Activated naive CD8-positive, alpha-beta T cell (primary cell): ENCODE measurements at regions not wholly inside any gene's neighbourhood (a gene's known extent, or its start where the extent isn't known, plus 50 kb on each side); places are given as distances from the start of the nearest gene placed in this dataset.
A peak's percentile ranks its signal among the peaks of the same experiment; 100 is the strongest.

Source experiments
- H3K27ac Mint-ChIP-seq: one replicate; pipeline ENCODE4 v1.8.0; 2021; ENCODE audit warnings: mixed read lengths
- H3K27me3 Mint-ChIP-seq: one replicate; pipeline ENCODE4 v1.8.0; 2021; ENCODE audit warnings: mixed read lengths
- H3K36me3 Mint-ChIP-seq: one replicate; pipeline ENCODE4 v1.8.0; 2021; ENCODE audit warnings: mixed read lengths
- H3K4me1 Mint-ChIP-seq: one replicate; pipeline ENCODE4 v1.8.0; 2021; ENCODE audit warnings: low read depth, mixed read lengths
- H3K4me3 Mint-ChIP-seq: one replicate; pipeline ENCODE4 v1.8.0; 2021; ENCODE audit warnings: mild to moderate bottlenecking, mixed read lengths
- H3K9me3 Mint-ChIP-seq: one replicate; pipeline ENCODE4 v1.8.0; 2021; ENCODE audit warnings: low read depth, mixed read lengths

DNA sequence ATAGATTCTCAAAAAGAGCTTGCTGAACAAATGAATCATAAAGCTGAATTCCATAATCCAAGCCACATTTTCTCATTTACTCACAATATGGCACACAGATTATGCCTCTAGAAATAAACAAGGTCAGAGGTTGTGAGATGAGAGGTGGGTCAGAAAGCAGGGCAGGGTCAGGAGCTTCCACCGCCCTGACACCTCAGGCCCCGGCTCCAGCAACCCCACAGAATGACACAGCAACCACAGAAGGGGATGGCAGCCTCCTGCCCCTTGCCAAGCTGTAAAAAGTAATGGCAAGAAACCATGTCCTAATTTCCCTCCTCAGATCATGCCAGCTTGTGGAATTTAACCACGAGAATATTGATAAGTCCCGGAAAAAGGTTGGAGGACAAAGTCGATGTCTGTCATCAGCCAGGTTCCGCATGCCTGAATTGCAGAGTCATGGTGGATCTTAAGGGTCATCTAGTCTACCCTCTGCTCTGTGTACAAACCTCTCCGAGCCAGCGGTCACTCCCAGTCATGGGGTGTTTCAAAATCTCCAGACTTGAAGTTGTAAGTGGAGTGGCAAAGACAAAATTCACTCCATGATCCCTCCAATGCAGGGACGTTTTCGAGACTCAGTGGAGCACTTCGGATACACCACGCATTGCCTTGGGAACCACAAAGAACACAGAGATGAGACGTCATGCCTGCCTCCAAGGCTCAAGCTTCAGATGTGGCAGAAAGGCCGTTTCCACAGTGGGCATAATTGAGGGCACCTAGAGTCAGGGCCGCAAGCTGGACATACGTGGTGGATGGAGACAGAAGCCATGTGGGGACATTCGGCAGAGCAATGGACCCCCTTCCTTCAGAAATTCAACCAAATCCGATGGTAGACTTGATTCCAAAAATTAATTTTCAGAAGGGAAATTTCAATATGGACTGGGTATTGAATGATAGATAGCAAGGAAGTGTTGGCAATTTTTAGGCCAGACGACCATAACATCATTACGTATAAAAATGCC lies 254.0 kb downstream of the TOMM20 start:
- Mint-ChIP-seq H3K9me3 (no peaks in the 10 kb centered on the region), H3K4me3 (no peak overlapping the region)

DNA sequence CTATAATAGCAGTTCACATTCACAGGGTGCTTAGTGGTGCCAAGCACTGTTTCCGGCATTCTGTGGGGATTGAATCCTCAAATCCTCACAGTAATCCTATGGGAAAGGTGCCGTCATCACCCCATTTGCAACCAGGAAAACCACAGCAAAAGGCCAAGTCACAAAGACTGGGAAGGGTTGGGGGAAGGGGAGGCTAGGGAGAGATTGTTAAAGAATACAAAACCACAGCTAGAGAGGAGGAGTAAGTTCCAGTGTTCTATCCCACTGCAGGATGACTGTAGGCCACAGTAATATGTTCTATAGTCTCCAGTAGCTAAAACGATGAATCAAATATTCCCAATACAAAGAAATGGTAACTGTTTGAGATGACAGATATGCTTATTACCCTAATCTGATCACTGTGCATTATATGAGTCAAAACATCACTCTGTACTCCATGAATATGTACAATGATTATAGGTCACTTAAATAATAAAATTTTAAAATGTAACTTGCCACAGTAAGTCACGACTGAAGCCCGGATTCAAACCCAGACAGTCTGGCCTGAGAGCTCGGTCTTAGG lies 256.8 kb downstream of the TOMM20 start:
- Mint-ChIP-seq H3K4me1 (peaks cover 15% of the 10 kb centered on the region), H3K27ac (no peak overlapping the region), H3K9me3 (no peaks in the 10 kb centered on the region), H3K36me3 (no peaks in the 10 kb centered on the region), H3K4me3 (no peak overlapping the region), H3K27me3 (no peaks in the 10 kb centered on the region)

More for the DNA sequence above, 254.0 kb downstream of the TOMM20 start:
- Mint-ChIP-seq H3K27ac (no peak overlapping the region), H3K36me3 (no peaks in the 10 kb centered on the region), H3K27me3 (no peaks in the 10 kb centered on the region), H3K4me1 (peaks cover 19% of the 10 kb centered on the region)

DNA sequence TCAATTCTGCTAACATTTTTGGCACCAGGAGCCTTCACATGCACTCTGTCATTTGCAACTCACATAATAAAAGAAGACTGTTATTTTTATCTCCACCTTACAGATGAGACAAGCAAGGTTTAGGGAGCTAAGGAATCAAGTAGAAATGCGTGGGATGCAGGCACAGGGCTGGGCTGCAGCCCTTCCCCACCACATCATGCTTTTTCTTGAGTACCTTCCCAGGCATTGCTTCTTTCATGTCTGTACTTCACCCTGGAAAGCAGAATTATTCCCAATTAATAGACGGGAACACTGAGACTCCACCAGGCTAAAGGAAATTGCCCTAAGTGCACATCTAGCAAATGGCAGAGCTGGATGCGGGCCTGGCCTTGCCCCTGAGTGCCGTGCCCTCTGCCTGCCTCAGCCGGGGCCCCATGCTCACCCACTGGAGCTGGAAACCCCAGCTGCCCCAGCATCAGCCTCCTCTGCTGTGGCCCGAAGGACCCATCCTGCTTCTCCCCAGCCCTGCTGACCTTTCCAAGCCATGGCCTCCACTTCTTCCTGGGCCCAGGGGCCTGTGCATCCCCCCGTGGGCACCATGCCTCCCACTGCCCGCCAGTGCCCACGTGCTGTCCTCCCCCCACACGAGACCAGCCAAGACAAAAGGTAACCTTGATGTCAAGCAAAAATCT lies 257.5 kb downstream of the TOMM20 start:
- Mint-ChIP-seq H3K4me1 (peaks cover 14% of the 10 kb centered on the region), H3K27ac (no peak overlapping the region), H3K27me3 (no peaks in the 10 kb centered on the region), H3K36me3 (no peaks in the 10 kb centered on the region), H3K9me3 (no peaks in the 10 kb centered on the region), H3K4me3 (no peak overlapping the region)

DNA sequence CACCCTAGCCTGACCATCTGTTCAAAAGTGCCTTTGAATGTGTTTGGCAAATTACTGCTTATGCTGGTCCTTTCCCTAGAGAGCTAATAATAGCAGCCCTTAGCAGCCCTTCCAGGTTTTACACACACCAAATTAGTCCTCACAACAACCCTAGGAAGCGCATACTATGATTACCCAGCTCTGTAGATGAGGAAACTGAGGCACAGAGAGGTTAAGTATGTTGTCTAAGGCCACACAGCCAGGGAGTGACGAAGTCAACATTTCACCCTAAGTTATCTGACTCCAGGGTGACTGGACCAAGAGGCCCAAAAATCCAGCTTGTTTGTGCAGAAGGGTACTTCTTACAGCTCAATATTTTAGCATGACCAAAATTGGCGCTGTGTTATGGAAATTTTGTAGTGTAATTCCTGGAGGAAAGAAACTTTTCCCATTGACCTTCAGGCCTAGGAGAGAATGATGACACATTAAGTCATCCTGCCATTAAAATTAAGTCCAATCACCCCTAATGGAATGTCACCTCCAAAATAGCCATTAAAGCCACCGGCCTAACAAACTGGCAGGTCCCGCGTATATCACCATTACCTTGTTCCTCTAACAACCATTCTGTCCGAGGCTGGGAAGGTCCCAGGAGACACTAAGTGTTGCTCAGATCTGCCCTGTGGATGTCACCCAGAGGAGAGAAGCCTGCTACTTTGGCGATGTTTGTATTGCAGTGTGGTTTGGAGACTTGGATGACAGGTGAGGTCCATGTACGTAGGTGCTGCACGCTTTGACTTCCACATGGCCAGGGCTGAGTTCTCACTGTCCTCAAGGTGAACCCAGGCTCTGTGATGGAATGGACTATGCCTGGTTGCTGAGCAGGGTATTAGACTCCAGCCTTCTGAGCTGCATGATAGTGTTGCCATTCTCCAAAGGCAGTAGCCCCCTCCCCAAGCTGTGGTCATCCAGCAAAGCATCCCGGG lies 258.3 kb downstream of the TOMM20 start:
- Mint-ChIP-seq H3K36me3 (no peaks in the 10 kb centered on the region), H3K9me3 (no peaks in the 10 kb centered on the region), H3K4me3 (no peak overlapping the region), H3K27ac (no peak overlapping the region), H3K4me1 (peaks cover 12% of the 10 kb centered on the region), H3K27me3 (no peaks in the 10 kb centered on the region)

DNA sequence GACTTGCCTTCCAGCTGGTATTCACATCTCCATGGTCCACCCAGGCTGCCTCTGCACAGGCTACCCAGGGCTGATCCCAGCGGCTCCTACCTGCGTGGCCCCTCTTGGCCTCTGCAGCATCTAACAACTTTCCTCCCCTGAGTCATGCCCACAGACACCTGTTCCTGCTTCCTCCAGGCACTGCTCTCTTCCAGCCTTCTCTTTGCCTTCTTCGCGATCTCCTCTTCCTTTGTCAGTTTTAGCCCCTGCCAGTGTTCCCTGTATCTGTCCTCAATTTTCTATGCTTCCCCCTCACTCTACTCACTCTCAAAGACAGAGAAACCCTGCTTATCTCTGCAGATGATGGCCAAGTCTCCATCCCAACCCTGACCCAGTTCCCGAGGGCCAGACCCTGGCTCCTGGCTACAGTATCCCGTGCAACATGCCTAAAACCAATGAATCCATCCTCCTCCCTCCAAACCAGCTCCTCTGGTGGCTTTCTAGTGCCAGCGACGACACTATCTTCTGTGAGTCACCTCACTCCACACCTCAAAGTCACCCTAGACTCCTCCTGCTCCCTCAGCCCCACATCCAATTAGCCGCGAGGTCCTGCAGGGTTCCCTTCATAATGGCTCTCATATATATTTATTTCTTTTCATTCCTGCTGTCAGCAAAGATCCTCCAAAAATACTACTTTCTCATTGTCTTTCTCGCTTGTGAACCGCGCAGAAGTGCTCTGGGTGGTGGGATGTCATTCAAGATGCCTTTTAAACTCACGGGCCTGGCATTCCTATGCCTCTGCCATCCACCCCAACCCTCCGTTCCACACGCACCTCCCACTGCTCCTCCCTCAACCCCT lies 259.2 kb downstream of the TOMM20 start:
- Mint-ChIP-seq H3K4me1 (peaks cover 10% of the 10 kb centered on the region), H3K27ac (peak overlapping the region; percentile 25), H3K4me3 (no peak overlapping the region), H3K27me3 (no peaks in the 10 kb centered on the region), H3K36me3 (no peaks in the 10 kb centered on the region), H3K9me3 (no peaks in the 10 kb centered on the region)

DNA sequence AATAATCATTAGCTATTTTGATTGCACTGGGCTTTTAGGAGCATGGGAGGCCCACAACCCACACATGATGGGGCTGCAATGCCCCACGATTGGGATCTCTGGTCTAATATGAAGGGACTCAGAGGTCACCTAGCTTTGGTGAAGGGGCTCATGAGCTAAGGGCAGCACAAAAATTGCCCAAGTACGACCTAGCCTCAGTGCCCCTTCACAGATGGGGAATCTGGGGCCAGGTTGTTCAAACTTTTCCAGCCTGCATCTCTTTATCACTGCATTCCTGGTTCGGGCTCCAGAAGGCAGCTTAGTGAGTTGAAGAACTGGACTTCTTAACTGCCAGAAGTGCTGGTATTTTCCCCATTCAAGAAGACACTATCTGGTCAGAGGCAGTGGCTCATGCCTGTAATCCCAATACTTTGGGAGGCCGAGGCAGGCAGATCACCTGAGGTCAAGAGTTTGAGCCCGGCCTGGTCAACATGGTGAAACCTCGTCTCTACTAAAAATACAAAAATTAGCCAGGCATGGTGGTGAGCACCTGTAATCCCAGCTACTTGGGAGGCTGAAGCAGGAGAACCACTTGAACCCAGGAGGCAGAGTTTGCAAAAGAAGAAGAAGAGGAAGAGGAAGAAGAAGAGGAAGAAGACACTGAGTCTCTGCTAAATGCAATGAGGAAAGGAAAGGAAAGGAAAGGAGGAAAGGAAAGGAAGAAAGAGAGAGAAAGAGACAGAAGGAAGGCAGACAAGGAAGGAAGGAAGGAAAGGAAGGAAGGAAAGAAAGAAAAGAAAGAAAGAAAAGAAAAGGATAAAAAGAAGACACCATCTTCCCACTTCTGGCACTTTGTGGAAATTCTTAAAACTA lies 258.5 kb upstream of the IRF2BP2 start:
- H3K27ac Mint-ChIP-seq: no peak overlapping the region
- H3K4me3 Mint-ChIP-seq: no peak overlapping the region
- H3K27me3 Mint-ChIP-seq: no peaks in the 10 kb centered on the region
- no peaks in the 10 kb centered on the region for H3K36me3 Mint-ChIP-seq
- H3K4me1 Mint-ChIP-seq: peaks cover 11% of the 10 kb centered on the region
- H3K9me3 Mint-ChIP-seq: no peaks in the 10 kb centered on the region

DNA sequence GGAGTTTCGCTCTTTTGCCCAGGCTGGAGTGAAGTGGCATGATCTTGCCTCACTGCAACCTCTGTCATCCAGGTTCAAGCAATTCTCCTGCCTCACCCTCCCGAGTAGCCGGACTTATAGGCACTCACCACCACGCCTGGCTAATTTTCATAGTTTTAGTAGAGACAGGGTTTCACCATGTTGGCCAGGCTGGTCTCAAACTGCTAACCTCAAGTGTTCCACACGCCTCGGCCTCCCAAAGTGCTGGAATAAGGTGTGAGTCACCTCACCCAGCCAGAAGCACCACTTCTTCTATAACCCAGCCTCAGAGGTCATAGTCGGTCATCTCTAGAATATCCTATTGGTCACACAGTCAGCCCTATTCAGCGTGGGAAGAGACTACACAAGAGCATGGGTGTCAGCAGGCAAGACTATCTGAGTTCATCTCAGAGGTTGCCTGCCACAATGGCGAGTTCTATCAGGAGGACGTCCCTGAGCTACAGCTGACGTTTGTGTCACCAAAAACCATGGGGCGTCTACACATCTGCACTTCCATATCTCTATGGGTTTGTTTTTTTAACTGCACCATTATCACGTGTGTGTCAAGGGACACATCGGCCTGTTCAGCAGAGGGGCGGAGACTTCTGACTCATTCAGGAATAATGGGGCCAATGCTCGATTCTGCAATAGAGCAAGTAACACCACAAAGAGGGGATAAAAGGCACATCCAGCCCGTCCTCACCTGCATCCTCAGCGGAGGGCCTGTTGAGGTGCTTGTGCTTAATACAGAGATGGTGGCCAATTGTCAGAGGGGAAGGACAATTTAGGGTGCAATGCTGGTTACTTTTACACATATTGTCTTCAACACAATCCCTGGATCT lies 256.3 kb upstream of the IRF2BP2 start:
- Mint-ChIP-seq H3K4me1 (peaks cover 13% of the 10 kb centered on the region), H3K27ac (no peak overlapping the region), H3K27me3 (no peaks in the 10 kb centered on the region), H3K36me3 (no peaks in the 10 kb centered on the region), H3K9me3 (no peaks in the 10 kb centered on the region), H3K4me3 (no peak overlapping the region)

DNA sequence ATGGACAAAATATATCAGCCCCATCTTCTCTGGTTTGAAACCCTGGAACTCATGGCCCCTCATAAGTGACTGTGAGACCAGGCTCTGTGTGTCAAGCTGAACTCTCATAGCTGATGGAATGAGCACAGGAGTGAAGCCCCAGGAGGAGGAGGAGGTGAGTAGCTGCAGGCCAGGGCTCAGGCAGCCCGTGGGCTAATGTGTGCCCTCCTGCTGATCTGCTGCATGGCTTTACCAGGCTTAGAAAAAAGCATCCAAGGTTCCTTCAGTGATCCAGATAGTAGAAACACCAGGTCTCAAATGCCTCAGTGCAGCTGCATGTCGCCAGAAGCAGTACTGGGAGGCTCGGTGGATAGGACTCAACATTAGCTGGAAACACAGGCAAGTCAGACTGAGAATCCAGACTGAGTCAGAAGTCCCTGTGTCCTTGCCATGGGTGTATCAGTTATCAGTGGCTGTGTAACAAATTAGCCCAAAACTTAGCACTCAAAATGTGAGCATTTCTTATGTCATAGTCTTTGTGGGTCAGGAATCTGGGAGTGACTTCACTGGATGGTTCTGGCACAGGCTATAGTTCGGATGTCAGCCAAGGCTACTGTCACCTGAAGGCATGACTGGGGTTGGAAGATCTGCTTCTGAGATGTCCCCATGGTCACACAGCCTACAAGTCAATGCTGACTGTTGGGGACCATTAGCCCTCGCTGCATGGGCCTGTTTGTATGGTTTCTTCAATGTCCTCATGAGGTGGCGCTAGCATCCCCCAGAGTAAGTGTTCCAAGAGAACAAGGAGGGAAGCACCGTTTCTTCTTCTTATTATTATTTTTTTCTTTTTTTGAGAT lies 255.4 kb upstream of the IRF2BP2 start:
- Mint-ChIP-seq H3K27ac (no peak overlapping the region), H3K4me1 (peaks cover 13% of the 10 kb centered on the region), H3K4me3 (no peak overlapping the region)

DNA sequence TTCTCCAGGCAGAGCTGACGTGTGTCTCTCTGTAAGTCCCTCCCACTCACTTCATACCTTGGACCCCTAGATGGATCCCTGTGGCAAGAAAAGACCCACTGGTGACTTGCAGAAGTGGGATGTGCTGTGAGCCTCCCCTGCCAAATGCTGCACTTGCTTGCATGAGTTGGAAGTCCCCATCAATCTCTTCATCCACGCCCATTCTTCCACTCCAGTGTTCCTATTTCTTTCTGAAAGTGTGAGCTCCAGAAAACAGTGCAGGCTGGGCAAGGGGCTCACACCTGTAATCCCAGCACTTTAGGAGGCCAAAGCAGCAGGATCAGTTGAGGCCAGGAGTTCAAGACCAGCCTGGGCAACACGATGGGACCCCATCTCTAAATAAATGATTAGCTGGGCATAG lies 254.1 kb upstream of the IRF2BP2 start:
- Mint-ChIP-seq H3K36me3 (no peaks in the 10 kb centered on the region), H3K27ac (no peak overlapping the region)

More for the DNA sequence above, 255.4 kb upstream of the IRF2BP2 start:
- Mint-ChIP-seq H3K36me3 (no peaks in the 10 kb centered on the region), H3K27me3 (no peaks in the 10 kb centered on the region), H3K9me3 (no peaks in the 10 kb centered on the region)

DNA sequence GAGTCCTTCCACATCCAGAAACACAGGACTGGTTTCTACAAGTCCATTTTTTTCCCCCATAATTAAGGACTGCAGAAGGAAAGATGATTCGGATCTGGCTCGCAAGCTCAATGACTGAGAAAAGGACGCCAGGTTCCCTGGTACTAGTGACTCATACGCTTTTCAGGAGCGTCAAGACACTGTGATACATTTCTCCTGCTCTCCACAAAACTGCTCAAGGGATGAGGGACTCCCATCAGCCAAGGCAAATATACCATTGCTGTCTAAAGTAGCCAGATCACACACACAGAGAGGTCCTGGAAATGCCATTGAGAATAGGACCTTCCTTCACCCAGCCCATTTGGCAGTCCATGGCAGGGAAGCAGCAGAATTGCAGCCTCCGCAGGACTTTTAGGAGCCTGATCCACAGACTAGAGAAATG lies 253.6 kb upstream of the IRF2BP2 start:
- no peaks in the 10 kb centered on the region for H3K27me3 Mint-ChIP-seq
- H3K4me3 Mint-ChIP-seq: no peak overlapping the region
- H3K27ac Mint-ChIP-seq: no peak overlapping the region
- peaks cover 10% of the 10 kb centered on the region for H3K4me1 Mint-ChIP-seq
- H3K9me3 Mint-ChIP-seq: no peaks in the 10 kb centered on the region
- H3K36me3 Mint-ChIP-seq: no peaks in the 10 kb centered on the region

More for the DNA sequence above, 254.1 kb upstream of the IRF2BP2 start:
- Mint-ChIP-seq H3K9me3 (no peaks in the 10 kb centered on the region), H3K4me1 (peaks cover 10% of the 10 kb centered on the region), H3K4me3 (no peak overlapping the region), H3K27me3 (no peaks in the 10 kb centered on the region)

DNA sequence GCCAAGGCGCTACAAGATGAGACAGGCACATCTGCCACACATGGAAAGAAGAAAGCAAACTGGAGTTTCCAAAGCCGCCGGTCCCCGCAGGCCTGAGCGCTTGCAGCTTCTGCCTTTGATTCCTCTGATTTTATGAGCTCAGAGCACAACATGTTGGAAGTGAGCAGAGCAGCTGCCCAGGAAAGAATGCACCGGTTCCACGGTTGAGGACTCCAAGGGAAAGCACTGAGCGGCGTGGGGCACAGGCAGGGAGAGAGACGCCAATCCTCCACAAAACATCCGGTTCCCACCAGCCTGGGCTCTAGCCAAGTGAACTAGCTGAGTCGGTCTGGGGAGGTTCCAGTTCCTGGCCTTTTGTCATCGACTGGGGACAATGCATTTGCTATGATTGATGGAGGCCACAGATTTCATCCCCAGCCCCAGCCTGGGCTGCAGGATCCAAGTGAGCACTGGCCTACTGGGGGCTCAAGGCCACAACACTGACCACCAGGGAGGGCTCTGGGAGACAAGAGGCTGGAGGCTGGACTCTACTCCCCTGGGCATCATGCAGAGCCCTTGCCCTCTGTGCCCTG lies 253.1 kb upstream of the IRF2BP2 start:
- no peaks in the 10 kb centered on the region for H3K9me3 Mint-ChIP-seq
- no peaks in the 10 kb centered on the region for H3K36me3 Mint-ChIP-seq
- peaks cover 10% of the 10 kb centered on the region for H3K4me1 Mint-ChIP-seq
- H3K27ac Mint-ChIP-seq: no peak overlapping the region
- no peaks in the 10 kb centered on the region for H3K27me3 Mint-ChIP-seq
- H3K4me3 Mint-ChIP-seq: no peak overlapping the region
